ENCODE measurements at regions not wholly inside any gene's neighbourhood (a gene's known extent, or its start where the extent isn't known, plus 50 kb on each side); places are given as distances from the start of the nearest gene placed in this dataset.
A peak's percentile ranks its signal among the peaks of the same experiment; 100 is the strongest.
"Not testable (repeated sequence)": the region's sequence is repeated elsewhere in the genome, so short reads cannot be mapped to it uniquely, and the experiment has no call there.

GRCh38 chr6:121596441-121596840, 161.0 kb downstream of the GJA1 start:
- ATAC-seq: no peak

- peak; percentile 81 for ATAC-seq
Measured at GRCh38 chr6:121597654-121598053, 162.2 kb downstream of the GJA1 start.

GRCh38 chr6:121599331-121599730, 163.9 kb downstream of the GJA1 start:
- not testable (repeated sequence) for ATAC-seq

GRCh38 chr6:121600389-121601168, 165.1 kb downstream of the GJA1 start:
- ATAC-seq: no peak

GRCh38 chr6:121603486-121603885, 168.0 kb downstream of the GJA1 start:
- ATAC-seq: peak; percentile 99

- ATAC-seq: no peak
Measured at GRCh38 chr6:121607721-121608120, 172.3 kb downstream of the GJA1 start.

- ATAC-seq: no peak
Measured at GRCh38 chr6:121608270-121608669, 172.8 kb downstream of the GJA1 start.

GRCh38 chr6:121609281-121609680, 173.8 kb downstream of the GJA1 start:
- no peak for ATAC-seq

GRCh38 chr6:121612927-121613326, 177.5 kb downstream of the GJA1 start:
- no peak for ATAC-seq

GRCh38 chr6:121614115-121614514, 178.7 kb downstream of the GJA1 start:
- no peak for ATAC-seq

- ATAC-seq: no peak
Measured at GRCh38 chr6:121615493-121615892, 180.0 kb downstream of the GJA1 start.

GRCh38 chr6:121616406-121616805, 181.0 kb downstream of the GJA1 start:
- no peak for ATAC-seq

- ATAC-seq: no peak
Measured at GRCh38 chr6:121617388-121617787, 181.9 kb downstream of the GJA1 start.

- ATAC-seq: no peak
Measured at GRCh38 chr6:121619013-121619412, 183.6 kb downstream of the GJA1 start.

GRCh38 chr6:121619987-121620740, 184.7 kb downstream of the GJA1 start:
- no peak for ATAC-seq

GRCh38 chr6:121627761-121628160, 192.3 kb downstream of the GJA1 start:
- ATAC-seq: peak; percentile 83

- ATAC-seq: peak; percentile 89
Measured at GRCh38 chr6:121630716-121631115, 195.3 kb downstream of the GJA1 start.

GRCh38 chr6:121631752-121632151, 196.3 kb downstream of the GJA1 start:
- ATAC-seq: not testable (repeated sequence)

- ATAC-seq: no peak
Measured at GRCh38 chr6:121633309-121633708, 197.9 kb downstream of the GJA1 start.

GRCh38 chr6:121634586-121634985, 199.1 kb downstream of the GJA1 start:
- ATAC-seq: not testable (repeated sequence)

- ATAC-seq: no peak
Measured at GRCh38 chr6:121635355-121635754, 199.9 kb downstream of the GJA1 start.

GRCh38 chr6:121636217-121636616, 200.8 kb downstream of the GJA1 start:
- ATAC-seq: not testable (repeated sequence)

GRCh38 chr6:121639021-121639420, 203.6 kb downstream of the GJA1 start:
- no peak for ATAC-seq

GRCh38 chr6:121641158-121641557, 205.7 kb downstream of the GJA1 start:
- no peak for ATAC-seq
